ENCODE measurements at regions not wholly inside any gene's neighbourhood (a gene's known extent, or its start where the extent isn't known, plus 50 kb on each side); places are given as distances from the start of the nearest gene placed in this dataset.

DNA sequence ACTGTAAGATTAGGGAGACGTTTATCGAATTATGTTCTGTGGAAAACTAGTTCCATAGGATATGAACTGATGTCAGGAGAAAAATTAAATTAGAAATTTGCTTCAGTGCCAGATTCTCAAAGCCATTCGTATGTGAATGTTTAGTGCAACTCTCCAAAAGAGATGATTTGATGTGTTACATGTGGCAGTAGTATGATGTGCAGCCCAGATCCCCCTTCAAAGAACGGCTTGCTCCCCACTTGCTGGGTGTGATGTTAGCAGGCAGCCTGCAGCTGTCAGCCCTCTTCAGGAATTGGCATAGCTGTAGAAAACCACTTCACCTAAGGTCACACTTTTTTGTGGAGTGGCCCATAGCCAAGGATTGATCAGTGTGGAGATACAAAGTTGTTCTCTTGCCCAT lies 127.0 kb upstream of the CCDC54 start:
- DNase-seq (ENCODE audit: low spot score): no peak

DNA sequence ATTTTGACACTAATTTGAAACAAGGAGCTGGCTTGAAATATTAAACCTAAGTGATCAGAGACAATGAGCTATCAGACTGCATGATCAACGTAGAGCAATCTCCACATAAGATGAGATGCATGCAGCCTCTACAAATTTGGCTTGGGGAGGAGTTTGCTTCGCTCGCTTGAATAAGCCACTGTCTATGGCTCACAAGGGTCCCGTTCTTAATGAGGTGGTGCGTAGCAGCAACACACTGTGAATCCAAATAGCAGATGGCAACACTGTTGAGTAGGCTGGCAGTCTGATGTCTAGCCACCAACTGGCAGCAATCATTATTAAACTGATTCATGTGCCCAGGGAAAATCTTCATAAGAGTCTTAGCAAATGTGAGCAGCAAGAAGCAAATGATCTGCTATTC lies 125.4 kb upstream of the CCDC54 start:
- no peak for DNase-seq (ENCODE audit: low spot score)

DNA sequence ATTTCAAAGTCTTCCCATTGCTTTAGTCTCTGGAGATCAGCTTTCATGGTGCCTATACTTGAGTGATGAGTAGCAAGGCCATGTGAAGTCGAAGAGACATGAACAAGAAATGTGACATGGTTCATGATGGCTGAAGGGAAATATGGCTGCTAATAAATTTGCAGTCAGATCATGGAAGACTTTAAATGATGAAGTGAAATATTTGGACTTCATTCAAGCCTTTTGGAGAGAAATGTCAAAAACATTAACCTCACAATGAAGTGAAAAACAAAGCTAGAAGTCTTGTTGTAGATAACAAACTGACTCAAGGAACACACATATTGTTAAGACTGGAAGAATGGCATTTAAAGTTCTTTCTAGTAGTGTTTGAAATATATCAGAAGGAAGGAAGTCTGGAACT lies 120.3 kb upstream of the CCDC54 start:
- DNase-seq (ENCODE audit: low spot score): no peak

DNA sequence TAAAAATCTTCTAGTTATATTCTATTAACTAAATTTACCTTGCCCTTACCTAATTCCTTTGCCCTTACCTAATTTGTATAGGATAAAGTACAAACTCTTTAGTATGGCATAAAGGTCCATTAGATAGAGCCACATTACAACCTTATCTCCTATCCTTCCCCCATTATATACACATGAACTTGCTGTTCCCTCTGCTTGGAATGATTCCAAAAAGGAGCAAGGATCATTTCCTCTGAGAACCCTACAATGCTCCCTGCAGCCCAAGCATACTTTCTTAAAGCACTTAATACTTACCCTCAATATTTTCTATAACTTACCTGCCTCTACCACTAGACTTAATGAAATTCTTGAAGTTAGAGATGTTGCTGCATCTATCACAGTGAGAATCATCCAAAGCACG lies 118.9 kb upstream of the CCDC54 start:
- DNase-seq (ENCODE audit: low spot score): no peak

DNA sequence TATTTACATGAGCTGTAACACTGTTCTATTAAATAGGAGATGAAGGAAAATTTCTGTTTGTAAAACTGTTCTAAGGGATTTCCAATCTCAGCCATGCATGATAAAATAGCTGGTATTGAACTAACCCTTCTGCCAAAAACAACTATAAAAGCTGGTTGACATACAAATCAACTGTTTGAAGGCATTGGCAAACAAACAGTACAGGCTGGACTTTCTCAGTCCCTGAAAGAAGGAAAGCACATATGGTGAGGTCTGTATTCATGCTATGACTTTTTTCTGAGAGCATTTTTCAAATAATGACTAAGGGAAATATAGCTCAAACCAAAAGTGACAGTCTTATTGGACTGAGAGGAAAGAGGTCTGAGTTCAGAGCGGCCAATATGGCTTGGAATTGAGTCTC lies 117.0 kb upstream of the CCDC54 start:
- no peak for DNase-seq (ENCODE audit: low spot score)

DNA sequence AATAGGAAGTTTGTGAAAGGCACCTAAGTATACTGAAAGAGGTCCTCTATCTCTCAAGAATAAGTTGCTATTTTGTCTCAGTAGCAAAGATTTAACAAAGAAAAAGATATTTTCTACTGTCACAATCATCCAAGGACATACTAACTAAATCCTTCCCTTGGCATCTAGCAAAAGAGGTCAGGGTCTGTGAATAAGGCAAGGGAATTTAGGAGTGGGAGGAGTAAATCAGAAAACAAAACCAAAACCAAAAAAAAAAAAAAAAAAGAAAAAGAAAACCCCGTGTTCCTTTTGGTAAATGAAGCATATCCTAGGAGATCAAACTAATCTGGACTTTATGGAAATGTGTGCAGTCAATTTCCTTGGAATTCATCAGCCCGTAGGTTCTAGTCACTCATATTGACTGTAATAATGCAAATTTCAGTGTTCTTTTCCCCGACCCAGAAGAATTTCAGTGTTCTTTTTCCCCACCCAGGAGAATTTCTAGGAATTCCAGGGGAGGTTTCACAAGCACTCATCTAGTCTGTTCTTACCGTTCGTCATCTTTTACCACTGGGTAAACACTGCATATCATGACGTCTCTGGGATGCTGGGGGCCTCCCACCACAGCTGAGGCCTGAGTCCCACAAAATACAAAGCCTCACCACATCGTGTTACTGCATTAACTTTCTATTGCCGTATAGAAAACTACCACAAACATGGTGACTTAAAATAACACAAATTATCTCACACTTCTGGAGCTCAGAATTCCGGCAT lies 113.8 kb upstream of the CCDC54 start:
- no peak for DNase-seq (ENCODE audit: low spot score)

DNA sequence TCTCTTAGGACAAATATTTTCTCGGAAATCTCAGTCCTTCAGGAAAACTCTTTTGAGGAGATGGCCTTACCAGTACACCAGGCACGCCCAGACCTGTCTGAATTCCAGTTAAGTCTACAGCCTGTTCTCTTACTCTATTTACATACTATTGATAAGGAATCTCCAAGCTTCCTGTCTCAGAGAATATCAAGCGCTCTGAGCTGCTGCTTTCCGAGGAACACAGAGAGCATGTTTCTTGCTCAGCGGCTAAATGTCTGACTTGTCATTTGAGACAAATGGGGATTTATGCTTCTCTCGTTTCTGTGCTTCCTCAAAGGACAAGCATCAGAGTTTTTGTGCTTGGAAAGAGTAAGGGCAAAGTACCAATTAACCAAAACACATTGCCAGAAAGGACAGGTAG lies 112.4 kb upstream of the CCDC54 start:
- peak; percentile 15 for DNase-seq (ENCODE audit: low spot score)

DNA sequence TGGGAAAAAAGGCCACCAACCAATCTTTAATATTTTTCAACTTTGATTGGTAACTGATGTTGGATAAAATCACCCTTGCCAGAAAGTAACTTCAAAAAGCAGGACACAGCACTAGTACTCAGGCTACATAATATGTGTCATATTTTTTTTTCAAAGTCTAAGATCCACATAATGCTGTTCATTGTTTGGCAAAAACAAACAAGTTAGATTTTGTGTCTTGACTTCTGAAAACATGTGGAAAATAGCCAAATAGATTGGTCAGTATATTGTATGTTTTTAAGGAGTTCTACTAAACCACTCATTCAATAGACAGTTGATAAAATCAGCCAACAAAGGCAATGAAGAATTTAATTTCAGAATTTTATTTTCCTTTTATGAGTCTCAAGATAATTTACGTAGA lies 111.7 kb upstream of the CCDC54 start:
- no peak for DNase-seq (ENCODE audit: low spot score)

DNA sequence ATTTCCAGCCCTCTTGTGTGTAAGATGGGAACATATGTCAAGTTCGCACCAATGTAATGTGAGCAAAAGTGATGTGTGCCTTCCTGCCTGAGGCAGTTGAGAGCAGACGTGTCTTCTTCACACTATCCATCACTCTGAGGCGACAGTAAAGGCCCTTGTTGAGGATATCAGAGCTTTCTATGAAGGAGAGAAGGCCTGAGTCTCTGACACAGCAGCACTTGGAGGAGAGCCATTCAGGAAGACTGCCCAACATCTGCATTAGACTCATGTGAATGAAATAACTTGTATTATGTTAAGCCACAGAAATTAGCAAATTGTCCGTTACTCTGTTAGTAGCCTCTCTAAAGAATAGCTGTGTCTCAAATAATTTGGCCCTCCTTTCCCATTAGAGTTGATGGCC lies 108.8 kb upstream of the CCDC54 start:
- no peak for DNase-seq (ENCODE audit: low spot score)

DNA sequence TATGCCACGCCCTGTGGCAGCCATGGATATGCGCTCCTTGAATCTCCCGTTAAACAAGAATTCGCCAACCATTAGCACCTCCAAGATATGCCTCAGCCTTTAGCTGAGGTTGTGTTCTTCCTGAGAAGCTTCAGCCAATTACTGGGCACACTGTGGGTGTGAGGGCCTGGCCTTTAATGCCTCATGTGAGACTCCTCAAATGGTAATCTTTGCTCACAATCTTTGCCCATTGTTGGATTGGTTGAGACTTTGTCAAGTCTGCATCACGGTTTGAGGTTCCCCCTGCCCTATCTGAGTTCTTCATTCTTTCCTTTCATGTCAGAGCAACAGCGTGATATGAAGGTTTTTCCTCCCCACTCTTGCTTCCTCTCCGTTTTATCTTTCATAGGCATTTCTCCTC lies 108.1 kb upstream of the CCDC54 start:
- no peak for DNase-seq (ENCODE audit: low spot score)

DNA sequence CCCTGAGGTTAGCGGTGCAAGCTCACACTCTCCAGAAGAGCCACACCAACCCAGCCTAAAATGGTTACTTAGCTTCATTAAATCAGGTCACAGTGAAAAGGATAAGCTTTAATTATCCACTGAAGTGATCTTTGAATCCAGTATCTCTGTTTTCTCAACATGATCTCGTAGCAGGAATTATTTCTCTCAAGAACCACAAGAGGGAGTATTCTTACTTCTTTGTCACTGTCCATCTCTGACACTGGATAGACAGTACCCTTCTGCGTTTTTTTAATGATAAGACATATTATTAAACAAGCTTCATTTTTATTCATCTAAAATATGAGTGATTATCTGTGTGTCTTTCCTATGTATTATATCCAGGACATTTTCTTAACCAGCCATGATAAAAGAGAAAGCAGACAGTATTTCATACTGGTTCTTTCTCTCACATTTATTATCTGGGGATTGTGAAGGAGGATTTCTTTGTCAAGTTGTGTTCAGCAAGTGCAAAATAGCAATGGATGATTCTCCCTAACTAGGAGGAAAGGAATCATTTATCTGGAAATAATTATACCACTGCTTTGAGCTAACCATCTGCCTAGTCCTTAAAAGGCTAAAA lies 105.4 kb upstream of the CCDC54 start:
- DNase-seq (ENCODE audit: low spot score): no peak

DNA sequence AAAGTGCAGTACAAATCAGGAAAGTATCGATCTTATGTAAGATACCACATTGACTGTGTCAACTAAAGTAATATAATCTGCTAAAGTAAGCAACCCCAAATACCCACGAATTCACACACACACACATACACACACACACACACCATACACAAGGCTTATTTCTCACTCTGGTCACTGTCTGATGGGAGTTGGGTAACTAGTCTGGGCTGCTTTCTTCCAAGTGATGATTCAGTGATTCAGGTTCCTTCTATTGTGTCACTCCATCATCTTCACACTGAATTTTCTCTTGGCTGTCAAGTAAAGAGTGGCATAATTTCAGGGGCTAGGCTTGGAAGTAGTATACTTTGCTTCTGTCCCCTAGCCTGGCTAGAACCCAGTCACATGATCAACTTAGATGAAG lies 104.8 kb upstream of the CCDC54 start:
- no peak for DNase-seq (ENCODE audit: low spot score)

DNA sequence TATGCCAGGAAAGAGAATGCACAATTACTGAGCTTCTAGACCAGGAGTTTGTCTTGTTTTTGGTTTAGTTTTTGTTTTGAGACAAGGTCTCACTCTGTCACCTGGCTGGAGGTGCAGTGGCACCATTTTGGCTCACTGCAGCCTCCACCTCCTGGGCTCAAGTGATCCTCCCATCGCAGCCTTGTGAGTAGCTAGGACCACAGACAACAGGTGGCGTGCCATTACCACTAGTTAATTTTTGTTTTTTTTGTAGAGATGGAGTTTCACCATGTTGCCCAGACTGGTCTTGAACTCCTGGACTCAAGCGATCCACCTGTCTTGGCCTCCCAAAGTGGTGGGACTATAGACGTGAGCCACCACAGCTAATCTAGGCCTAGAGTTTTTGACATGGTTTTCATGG lies 104.4 kb upstream of the CCDC54 start:
- DNase-seq (ENCODE audit: low spot score): no peak

DNA sequence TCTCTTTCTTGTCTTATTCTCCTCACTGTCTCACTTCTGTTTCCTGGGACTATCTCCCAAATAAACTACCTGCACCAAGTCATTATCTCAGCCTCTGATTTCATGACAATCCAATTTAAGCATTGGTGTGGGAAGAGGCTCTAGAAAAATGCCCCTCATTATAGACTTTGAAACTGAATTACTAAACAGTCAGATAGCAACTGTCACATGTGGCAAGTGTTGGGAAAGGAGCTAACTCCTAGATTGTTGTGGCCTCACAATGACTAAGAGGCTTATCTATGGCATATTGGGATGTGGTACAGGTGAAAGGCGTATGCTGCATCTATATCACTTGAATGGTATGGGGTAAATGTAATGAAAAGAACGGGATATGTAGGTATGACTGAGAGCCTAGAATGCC lies 103.5 kb upstream of the CCDC54 start:
- no peak for DNase-seq (ENCODE audit: low spot score)

DNA sequence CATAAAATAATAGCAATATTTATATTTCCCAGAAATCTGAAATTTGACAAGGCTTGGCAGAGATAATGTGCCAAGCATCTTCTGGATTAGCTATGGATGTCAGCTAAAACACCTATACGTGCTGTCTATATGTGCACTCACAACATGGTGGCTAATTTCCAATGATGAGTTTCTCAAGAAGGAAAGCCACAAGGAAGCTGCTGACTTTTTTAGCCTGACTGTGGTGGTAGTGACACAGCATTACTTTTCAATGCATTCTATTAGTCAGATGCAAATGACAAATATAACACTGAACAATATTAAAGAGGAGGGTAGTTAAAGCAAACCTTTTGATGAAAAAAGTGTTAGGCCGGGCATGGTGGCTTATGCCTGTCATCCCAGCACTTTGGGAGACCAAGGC lies 101.7 kb upstream of the CCDC54 start:
- no peak for DNase-seq (ENCODE audit: low spot score)

DNA sequence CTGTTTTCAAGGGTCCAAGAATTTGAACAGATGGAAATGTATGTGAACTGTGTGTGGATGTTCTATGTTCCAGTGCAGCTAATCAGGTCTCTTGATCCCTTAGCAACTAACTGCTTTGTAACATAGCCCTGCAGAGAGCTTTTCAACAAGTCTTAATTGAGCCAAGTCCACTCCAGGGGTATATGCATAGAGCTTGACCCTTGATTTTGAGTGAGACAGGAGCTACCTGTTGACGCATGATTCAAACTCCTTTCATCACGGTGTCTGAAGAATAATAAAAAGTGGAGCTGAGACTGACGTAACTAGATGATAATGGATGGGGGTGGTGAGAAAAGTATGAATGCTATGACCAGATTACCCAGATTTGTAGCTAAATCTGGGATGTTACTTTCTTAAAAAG lies 93.3 kb upstream of the CCDC54 start:
- DNase-seq (ENCODE audit: low spot score): no peak

DNA sequence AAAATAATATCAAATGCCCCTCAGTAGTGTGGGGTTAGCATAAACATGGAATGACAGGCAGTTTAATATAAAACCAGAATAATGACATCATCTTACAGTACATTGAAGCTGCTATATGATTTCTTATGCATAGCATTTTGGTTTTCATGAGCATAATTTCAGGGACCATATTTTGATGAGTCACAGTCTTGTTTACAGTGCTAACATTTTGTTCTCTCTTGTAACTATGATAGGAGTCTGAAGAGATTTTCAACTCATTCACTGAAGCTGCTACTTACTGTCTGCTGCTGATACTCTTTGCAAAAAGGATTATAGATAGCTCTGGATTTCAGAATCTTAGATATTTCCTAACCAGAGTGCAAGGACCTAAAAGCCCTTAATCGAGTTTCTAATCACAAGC lies 92.6 kb upstream of the CCDC54 start:
- no peak for DNase-seq (ENCODE audit: low spot score)

DNA sequence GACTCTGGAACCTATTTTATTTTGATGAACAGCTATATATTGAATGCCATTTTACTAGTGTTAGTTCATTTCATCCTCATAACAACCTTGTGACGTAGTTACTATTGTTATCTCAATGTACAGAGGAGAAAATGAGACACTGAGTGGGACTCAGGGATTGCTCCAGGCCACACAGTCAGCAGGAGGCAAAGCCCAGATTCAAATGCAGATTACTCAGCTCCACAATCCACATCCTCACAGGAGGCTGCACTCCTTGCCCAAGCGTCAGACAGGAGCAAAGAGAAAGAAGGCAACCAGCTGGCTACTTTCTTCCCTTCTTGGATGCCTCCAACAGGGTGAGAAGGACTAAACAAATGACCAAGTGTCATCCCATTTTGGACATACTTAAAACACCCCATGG lies 92.0 kb upstream of the CCDC54 start:
- DNase-seq (ENCODE audit: low spot score): no peak

DNA sequence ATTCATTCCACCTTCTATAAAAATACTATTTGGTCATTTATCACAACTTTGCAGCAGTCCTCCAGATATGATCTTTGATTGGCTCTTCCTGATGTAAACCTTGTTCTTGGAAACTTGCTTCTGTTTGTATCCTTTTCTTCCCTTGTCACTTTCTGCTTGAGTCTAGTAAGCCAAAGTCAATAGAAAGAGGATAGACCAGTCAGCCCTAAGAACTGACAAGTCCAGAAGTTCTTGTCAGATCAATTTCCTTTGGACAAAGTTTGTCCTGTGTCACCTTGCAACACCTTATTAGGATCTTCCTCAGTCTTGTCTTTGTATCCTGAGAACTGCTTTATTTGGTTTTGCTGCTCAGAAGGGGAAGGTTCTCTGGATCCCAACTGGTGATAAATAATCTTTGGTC lies 87.9 kb upstream of the CCDC54 start:
- no peak for DNase-seq (ENCODE audit: low spot score)

DNA sequence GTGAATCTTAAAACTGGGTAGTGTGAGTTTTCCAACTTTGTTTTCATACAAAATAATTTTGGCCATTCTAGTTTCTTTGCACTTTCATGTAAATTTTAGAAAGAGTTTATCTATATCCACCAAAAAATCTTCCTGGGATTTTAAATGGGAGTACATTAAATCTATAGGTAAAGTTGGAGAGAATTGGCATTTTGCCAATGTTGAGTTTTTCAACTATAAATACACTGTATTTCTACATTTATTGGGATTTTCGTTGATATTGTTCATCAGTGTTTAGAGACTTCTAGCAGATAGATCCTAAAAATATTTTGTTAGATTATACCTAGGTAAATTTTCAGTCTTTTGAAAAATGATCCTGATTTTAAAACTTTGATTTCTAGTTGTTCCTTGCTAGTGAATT lies 83.1 kb upstream of the CCDC54 start:
- no peak for DNase-seq (ENCODE audit: low spot score)

DNA sequence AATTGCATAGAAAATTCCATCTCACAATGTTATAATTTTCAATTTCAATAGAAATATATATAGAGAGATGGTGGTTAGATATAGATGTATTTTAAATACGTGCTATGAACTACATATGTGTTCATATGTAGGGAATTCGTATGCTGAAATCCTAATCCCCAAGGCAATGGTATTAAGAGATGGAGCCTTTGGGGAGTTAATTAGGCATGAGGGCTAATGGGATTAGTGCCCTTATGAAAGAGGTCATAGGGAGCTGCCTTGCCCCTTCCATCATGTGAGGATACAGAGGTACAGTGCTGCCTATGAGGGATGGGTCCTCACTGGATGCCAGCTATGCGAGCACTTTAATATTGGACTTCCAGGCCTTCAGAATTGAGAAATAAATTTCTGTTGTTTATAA lies 79.6 kb upstream of the CCDC54 start:
- DNase-seq (ENCODE audit: low spot score): no peak

DNA sequence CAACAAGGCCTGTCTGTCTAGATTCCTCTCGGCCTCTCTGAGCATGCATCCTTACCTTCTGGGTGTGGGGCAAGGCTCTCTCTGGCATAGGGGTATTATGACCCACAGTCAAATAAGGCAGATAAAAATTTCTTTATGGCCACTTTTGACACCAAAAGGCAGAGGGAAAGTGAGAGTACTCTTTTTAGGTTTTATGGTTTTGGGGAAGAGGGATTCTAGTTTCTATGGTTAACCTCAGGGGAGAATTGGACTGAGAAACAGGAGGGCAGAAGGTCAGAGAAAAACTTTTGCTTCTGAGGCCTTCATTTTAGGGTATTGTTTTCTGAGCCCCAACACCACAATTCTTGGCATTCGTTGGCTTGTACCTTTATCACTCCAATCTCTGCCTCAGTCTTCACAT lies 70.0 kb upstream of the CCDC54 start:
- DNase-seq (ENCODE audit: low spot score): no peak

DNA sequence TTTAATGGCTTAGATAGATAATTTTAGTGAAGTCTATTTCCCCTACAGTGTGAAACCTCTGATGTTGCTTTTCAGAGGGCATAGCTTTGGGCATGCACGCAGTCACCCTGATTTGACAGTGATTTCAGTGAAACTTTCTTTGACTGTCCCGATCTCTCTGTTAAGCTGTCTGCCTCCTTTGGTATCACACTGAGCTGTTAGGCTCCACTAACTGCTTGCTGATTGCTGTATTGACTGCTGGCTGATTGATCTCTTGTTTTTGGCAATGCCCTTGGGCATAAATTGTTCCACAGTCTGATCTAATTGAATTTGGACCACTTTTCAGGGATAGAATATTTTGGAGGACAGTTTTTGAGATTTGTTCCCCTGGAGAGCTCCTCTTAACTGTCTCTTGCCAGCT lies 68.5 kb upstream of the CCDC54 start:
- DNase-seq (ENCODE audit: low spot score): no peak

DNA sequence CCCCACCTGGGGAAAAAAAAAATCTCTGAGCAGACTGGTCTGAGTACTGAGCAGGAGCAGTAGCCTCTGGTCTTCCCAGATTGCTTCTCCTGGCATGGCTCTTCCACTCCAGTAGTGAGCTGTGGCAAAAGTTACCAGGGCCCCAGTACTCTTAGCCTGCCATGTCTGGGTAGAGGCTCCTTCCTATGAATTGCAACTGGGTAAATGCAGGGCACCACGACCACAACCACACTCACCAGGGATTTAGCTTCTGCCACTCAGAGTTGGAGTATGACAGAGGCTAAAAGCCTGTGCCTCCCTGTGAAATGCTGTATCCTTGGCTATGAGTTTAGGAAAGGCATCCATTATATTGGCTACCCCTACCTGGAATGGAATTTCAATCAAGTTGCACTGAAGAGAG lies 67.9 kb upstream of the CCDC54 start:
- DNase-seq (ENCODE audit: low spot score): no peak
